BLaER1 (cell line): ENCODE measurements at regions not wholly inside any gene's neighbourhood (a gene's known extent, or its start where the extent isn't known, plus 50 kb on each side); places are given as distances from the start of the nearest gene placed in this dataset.

Experiments used
- H3K27ac ChIP-seq: shearing (Covaris generic); formaldehyde crosslinking; 2 replicates; pipeline ENCODE4 v1.8.1; 2022
- H3K27me3 ChIP-seq: shearing (Covaris generic); formaldehyde crosslinking; 2 replicates; pipeline ENCODE4 v1.8.1; 2022
- H3K36me3 ChIP-seq: shearing (Covaris generic); formaldehyde crosslinking; 2 replicates; pipeline ENCODE4 v1.8.1; 2022
- H3K4me1 ChIP-seq: shearing (Covaris generic); formaldehyde crosslinking; 2 replicates; pipeline ENCODE4 v1.8.1; 2022
- H3K4me2 ChIP-seq: shearing (Covaris generic); formaldehyde crosslinking; 2 replicates; pipeline ENCODE4 v1.8.1; 2022
- H3K4me3 ChIP-seq: shearing (Covaris generic); formaldehyde crosslinking; 2 replicates; pipeline ENCODE4 v1.8.1; 2022
- H3K9ac ChIP-seq: shearing (Covaris generic); formaldehyde crosslinking; 2 replicates; pipeline ENCODE4 v1.8.1; 2022
- H3K9me3 ChIP-seq: shearing (Covaris generic); formaldehyde crosslinking; 2 replicates; pipeline ENCODE4 v1.8.1; 2022
- H4K20me1 ChIP-seq: shearing (Covaris generic); formaldehyde crosslinking; 2 replicates; pipeline ENCODE4 v1.8.1; 2022
- Cebpa-rat ChIP-seq: shearing (Covaris generic); IDR thresholded peaks from 2 replicates; pipeline ENCODE4 v1.8.1; 2022

GRCh38 chr9:107983762-107984161 is 494.2 kb upstream of the KLF4 start:
- Histone ChIP-seq H3K27ac (no peak overlapping the region), H3K4me2 (no peak overlapping the region), H3K36me3 (no peaks in the 10 kb centered on the region), H3K4me3 (no peak overlapping the region), H3K4me1 (no peaks in the 10 kb centered on the region), H3K9ac (no peak overlapping the region), H4K20me1 (no peaks in the 10 kb centered on the region), H3K27me3 (no peaks in the 10 kb centered on the region), H3K9me3 (no peaks in the 10 kb centered on the region)
- no peak for TF ChIP-seq Cebpa-rat

GRCh38 chr9:107983181-107983603 is 493.6 kb upstream of the KLF4 start:
- no peaks in the 10 kb centered on the region for H3K9me3 ChIP-seq
- H3K27ac ChIP-seq, result no peak overlapping the region
- TF ChIP-seq Cebpa-rat, result no peak
- H3K4me1 ChIP-seq, result no peaks in the 10 kb centered on the region
- H3K4me2 ChIP-seq, result no peak overlapping the region
- no peaks in the 10 kb centered on the region for H4K20me1 ChIP-seq
- no peaks in the 10 kb centered on the region for H3K36me3 ChIP-seq
- no peaks in the 10 kb centered on the region for H3K27me3 ChIP-seq
- H3K4me3 ChIP-seq, result no peak overlapping the region
- no peak overlapping the region for H3K9ac ChIP-seq

- Histone ChIP-seq H3K9me3 (no peaks in the 10 kb centered on the region), H3K4me3 (no peak overlapping the region), H3K36me3 (no peaks in the 10 kb centered on the region), H3K27ac (no peak overlapping the region), H4K20me1 (no peaks in the 10 kb centered on the region), H3K9ac (no peak overlapping the region), H3K4me1 (no peaks in the 10 kb centered on the region), H3K27me3 (no peaks in the 10 kb centered on the region), H3K4me2 (no peak overlapping the region)
- TF ChIP-seq Cebpa-rat, result no peak
Measured at GRCh38 chr9:107982745-107983144, 493.2 kb upstream of the KLF4 start.

DNA sequence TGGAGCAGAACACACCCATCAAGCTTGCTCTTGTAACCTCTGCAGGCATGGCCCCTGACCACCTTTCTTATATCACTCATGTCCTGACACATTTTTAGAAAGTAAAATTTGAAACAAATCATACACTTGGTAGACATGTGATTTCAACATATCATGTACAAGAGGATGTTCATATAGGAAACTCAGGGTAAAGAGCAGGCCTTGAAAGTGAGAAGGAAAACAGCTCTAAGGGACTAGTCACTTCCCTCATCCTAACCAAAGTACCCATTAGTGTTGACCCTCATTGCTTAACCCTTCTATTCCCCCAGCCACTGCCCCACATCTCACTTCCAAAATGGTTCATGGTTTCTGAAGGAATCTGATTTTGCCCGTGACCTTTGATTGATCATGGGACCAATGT is 492.4 kb upstream of the KLF4 start:
- no peak for TF ChIP-seq Cebpa-rat
- H3K36me3 ChIP-seq, result no peaks in the 10 kb centered on the region
- H3K9ac ChIP-seq, result no peak overlapping the region
- H3K27ac ChIP-seq, result no peak overlapping the region
- H4K20me1 ChIP-seq, result no peaks in the 10 kb centered on the region
- no peak overlapping the region for H3K4me3 ChIP-seq
- no peaks in the 10 kb centered on the region for H3K27me3 ChIP-seq
- no peaks in the 10 kb centered on the region for H3K9me3 ChIP-seq
- no peak overlapping the region for H3K4me2 ChIP-seq
- H3K4me1 ChIP-seq, result no peaks in the 10 kb centered on the region

DNA sequence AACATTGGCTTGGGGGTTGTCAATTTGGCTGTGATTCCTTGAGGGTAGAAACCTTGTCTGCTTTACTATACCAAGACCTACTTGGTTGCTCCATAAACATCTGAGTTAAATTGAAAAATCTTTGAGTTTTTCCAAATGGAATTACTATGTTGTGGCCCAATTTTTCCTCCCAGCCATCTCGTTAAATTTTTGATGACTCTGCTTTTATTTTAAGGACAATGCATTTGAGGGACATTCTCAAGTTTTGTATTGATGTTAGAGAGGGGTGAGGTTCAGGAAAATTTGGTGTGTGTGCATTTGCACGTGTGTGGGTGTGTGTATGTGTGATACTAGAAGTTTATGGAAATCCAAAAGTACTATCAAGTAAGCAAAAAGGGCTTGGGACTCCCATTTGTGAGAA is 491.4 kb upstream of the KLF4 start:
- Histone ChIP-seq H3K9ac (no peak overlapping the region), H4K20me1 (no peaks in the 10 kb centered on the region), H3K4me3 (no peak overlapping the region), H3K27ac (no peak overlapping the region), H3K4me2 (no peak overlapping the region), H3K27me3 (no peaks in the 10 kb centered on the region), H3K4me1 (no peaks in the 10 kb centered on the region), H3K9me3 (no peaks in the 10 kb centered on the region), H3K36me3 (no peaks in the 10 kb centered on the region)
- TF ChIP-seq Cebpa-rat, result no peak

GRCh38 chr9:107976767-107977166 is 487.2 kb upstream of the KLF4 start:
- Histone ChIP-seq H3K27ac (no peak overlapping the region), H3K4me2 (no peak overlapping the region), H3K4me1 (no peaks in the 10 kb centered on the region), H3K36me3 (no peaks in the 10 kb centered on the region), H3K9me3 (no peaks in the 10 kb centered on the region), H4K20me1 (no peaks in the 10 kb centered on the region), H3K4me3 (no peak overlapping the region), H3K9ac (no peak overlapping the region), H3K27me3 (no peaks in the 10 kb centered on the region)
- no peak for TF ChIP-seq Cebpa-rat

DNA sequence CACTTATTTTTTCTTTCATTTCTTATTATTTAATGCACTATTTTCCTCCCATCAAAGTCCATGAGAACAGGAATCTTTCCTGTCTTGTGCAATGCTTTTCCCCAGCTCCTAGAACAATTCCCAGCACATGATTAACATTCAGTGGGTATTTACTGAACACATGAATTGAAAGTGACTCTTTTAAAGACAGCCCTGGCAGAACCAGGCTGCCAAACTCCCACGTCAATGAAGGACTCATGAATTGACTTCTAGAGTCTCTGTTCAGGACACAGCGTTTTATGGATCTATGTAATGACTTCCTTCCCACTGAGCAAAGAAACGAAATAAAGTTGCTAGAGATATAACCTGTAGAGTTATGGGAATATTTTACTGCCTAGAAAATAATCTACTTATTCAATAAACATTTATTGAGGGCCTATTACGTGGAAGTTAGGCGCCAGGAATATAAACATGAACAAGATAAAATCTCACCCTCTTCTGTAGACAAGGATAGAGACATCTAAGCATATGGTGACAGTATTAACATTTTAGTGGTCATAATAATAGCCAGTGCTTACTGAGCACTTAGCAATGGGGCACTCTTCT is 485.9 kb upstream of the KLF4 start:
- H3K4me1 ChIP-seq, result no peaks in the 10 kb centered on the region
- H4K20me1 ChIP-seq, result no peaks in the 10 kb centered on the region
- no peak overlapping the region for H3K4me2 ChIP-seq
- no peak overlapping the region for H3K9ac ChIP-seq
- no peaks in the 10 kb centered on the region for H3K36me3 ChIP-seq
- no peaks in the 10 kb centered on the region for H3K9me3 ChIP-seq
- no peak overlapping the region for H3K4me3 ChIP-seq
- no peaks in the 10 kb centered on the region for H3K27me3 ChIP-seq
- TF ChIP-seq Cebpa-rat, result no peak
- no peak overlapping the region for H3K27ac ChIP-seq

- no peak for TF ChIP-seq Cebpa-rat
- Histone ChIP-seq H4K20me1 (no peaks in the 10 kb centered on the region), H3K4me2 (no peak overlapping the region), H3K36me3 (no peaks in the 10 kb centered on the region), H3K27me3 (no peaks in the 10 kb centered on the region), H3K27ac (no peak overlapping the region), H3K4me1 (no peaks in the 10 kb centered on the region), H3K4me3 (no peak overlapping the region), H3K9me3 (no peaks in the 10 kb centered on the region), H3K9ac (no peak overlapping the region)
Measured at GRCh38 chr9:107973451-107973850, 483.9 kb upstream of the KLF4 start.

DNA sequence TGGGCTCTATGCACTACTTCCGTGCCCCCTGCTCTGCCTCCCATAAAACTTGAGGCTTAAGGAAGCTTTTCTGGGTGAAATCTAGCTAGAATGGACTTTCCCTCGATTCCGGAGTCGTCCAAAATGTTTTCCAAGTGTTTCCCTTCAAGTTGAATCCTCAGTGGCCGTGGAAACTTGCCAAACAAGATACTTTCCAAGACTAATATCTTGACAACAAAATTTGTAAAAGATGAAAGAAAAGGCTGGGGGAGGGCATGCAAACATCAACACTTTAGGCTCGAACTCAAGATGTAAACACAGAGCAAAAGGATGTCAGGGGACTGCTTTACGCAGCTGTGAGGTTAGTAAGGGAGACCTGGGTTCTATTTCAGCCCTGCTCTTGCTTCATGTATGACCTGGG is 482.8 kb upstream of the KLF4 start:
- TF ChIP-seq Cebpa-rat, result no peak
- Histone ChIP-seq H3K9ac (no peak overlapping the region), H3K27me3 (no peaks in the 10 kb centered on the region), H3K4me2 (no peak overlapping the region), H3K4me3 (no peak overlapping the region), H3K4me1 (0 out of 2 replicates have a peak, but pooled peaks cover 4% of the 10 kb centered on the region), H3K36me3 (no peaks in the 10 kb centered on the region), H4K20me1 (no peaks in the 10 kb centered on the region), H3K9me3 (no peaks in the 10 kb centered on the region), H3K27ac (no peak overlapping the region)

- Histone ChIP-seq H3K27me3 (no peaks in the 10 kb centered on the region), H3K27ac (no peak overlapping the region), H3K9me3 (no peaks in the 10 kb centered on the region), H3K4me1 (0 out of 2 replicates have a peak, but pooled peaks cover 4% of the 10 kb centered on the region), H4K20me1 (no peaks in the 10 kb centered on the region), H3K4me3 (no peak overlapping the region), H3K9ac (no peak overlapping the region), H3K36me3 (no peaks in the 10 kb centered on the region), H3K4me2 (no peak overlapping the region)
- TF ChIP-seq Cebpa-rat, result no peak
Measured at GRCh38 chr9:107971241-107971640, 481.7 kb upstream of the KLF4 start.

- H3K4me1 ChIP-seq, result 0 out of 2 replicates have a peak, but pooled peaks cover 4% of the 10 kb centered on the region
- no peak for TF ChIP-seq Cebpa-rat
- no peak overlapping the region for H3K9ac ChIP-seq
- no peak overlapping the region for H3K27ac ChIP-seq
- no peaks in the 10 kb centered on the region for H3K36me3 ChIP-seq
- H3K9me3 ChIP-seq, result no peaks in the 10 kb centered on the region
- no peak overlapping the region for H3K4me3 ChIP-seq
- no peaks in the 10 kb centered on the region for H3K27me3 ChIP-seq
- no peak overlapping the region for H3K4me2 ChIP-seq
- no peaks in the 10 kb centered on the region for H4K20me1 ChIP-seq
Measured at GRCh38 chr9:107970726-107971125, 481.2 kb upstream of the KLF4 start.
